ENCODE measurements at regions not wholly inside any gene's neighbourhood (a gene's known extent, or its start where the extent isn't known, plus 50 kb on each side); places are given as distances from the start of the nearest gene placed in this dataset.

GRCh38 chr13:89571676-89572075, 1775.8 kb upstream of the MIR17HG start (continued):
- TF ChIP-seq, protein P1, sequence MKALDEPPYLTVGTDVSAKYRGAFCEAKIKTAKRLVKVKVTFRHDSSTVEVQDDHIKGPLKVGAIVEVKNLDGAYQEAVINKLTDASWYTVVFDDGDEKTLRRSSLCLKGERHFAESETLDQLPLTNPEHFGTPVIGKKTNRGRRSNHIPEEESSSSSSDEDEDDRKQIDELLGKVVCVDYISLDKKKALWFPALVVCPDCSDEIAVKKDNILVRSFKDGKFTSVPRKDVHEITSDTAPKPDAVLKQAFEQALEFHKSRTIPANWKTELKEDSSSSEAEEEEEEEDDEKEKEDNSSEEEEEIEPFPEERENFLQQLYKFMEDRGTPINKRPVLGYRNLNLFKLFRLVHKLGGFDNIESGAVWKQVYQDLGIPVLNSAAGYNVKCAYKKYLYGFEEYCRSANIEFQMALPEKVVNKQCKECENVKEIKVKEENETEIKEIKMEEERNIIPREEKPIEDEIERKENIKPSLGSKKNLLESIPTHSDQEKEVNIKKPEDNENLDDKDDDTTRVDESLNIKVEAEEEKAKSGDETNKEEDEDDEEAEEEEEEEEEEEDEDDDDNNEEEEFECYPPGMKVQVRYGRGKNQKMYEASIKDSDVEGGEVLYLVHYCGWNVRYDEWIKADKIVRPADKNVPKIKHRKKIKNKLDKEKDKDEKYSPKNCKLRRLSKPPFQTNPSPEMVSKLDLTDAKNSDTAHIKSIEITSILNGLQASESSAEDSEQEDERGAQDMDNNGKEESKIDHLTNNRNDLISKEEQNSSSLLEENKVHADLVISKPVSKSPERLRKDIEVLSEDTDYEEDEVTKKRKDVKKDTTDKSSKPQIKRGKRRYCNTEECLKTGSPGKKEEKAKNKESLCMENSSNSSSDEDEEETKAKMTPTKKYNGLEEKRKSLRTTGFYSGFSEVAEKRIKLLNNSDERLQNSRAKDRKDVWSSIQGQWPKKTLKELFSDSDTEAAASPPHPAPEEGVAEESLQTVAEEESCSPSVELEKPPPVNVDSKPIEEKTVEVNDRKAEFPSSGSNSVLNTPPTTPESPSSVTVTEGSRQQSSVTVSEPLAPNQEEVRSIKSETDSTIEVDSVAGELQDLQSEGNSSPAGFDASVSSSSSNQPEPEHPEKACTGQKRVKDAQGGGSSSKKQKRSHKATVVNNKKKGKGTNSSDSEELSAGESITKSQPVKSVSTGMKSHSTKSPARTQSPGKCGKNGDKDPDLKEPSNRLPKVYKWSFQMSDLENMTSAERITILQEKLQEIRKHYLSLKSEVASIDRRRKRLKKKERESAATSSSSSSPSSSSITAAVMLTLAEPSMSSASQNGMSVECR (CRISPR knock-in tag; IDR thresholded peaks at IDR 0.05; ENCODE audit: borderline replicate concordance) = no peak
- no peak for TF ChIP-seq NR1H2 (CRISPR knock-in tag; IDR thresholded peaks at IDR 0.05)
- no peak for TF ChIP-seq CTCF (IDR thresholded peaks at IDR 0.05)
- no peak for TF ChIP-seq ZNF138 (CRISPR knock-in tag; conservative IDR thresholded peaks at IDR 0.05)
- TF ChIP-seq ATF1 (CRISPR knock-in tag; IDR thresholded peaks at IDR 0.05) = no peak
- TF ChIP-seq OVOL2 (CRISPR knock-in tag; IDR thresholded peaks at IDR 0.05; ENCODE audit: borderline replicate concordance) = no peak
- TF ChIP-seq IRF2 (CRISPR knock-in tag; IDR thresholded peaks at IDR 0.05; ENCODE audit: borderline replicate concordance, low read depth) = no peak
- TF ChIP-seq, protein P2, sequence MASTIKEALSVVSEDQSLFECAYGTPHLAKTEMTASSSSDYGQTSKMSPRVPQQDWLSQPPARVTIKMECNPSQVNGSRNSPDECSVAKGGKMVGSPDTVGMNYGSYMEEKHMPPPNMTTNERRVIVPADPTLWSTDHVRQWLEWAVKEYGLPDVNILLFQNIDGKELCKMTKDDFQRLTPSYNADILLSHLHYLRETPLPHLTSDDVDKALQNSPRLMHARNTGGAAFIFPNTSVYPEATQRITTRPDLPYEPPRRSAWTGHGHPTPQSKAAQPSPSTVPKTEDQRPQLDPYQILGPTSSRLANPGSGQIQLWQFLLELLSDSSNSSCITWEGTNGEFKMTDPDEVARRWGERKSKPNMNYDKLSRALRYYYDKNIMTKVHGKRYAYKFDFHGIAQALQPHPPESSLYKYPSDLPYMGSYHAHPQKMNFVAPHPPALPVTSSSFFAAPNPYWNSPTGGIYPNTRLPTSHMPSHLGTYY (CRISPR knock-in tag; IDR thresholded peaks at IDR 0.05) = no peak
- TF ChIP-seq USF2 (CRISPR knock-in tag; IDR thresholded peaks at IDR 0.05) = no peak

DNA sequence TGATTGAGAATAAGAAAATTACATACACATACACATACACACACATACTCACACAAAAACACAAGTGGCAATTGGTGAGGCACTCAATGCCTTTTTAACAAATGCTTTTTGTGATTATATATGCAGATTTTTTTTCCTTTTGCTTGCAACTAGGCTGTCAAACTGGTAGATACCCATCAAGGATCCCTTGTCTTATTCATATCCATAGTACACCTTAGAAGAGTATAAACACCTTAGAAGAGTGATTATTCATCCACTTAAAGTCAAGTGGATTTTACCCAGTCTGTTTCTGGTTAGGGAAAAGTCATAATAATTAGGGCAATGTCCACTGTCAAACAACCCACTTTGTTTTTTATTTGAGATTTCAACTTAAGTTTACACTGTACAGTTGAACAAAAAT, 1773.4 kb upstream of the MIR17HG start:
- Mint-ChIP-seq H3K9me3 (peaks cover 64% of the 10 kb centered on the region), H3K27me3 (ENCODE audit: low read depth) (no peaks in the 10 kb centered on the region), H3K36me3 (peaks cover 37% of the 10 kb centered on the region), H3K27ac (no peak overlapping the region), H3K4me3 (no peak overlapping the region), H3K4me1 (no peaks in the 10 kb centered on the region)
- DNase-seq (ENCODE audit: low spot score) (no peak), ATAC-seq (no peak)
- ChIA-PET CTCF (no interaction called here), POLR2A (no interaction called here)
- TF ChIP-seq HMGA2 (CRISPR knock-in tag; IDR thresholded peaks at IDR 0.05) (no peak), KAT7 (CRISPR knock-in tag; IDR thresholded peaks at IDR 0.05; ENCODE audit: borderline replicate concordance) (no peak), E2F5 (CRISPR knock-in tag; IDR thresholded peaks at IDR 0.05) (no peak)

- POLR2A ChIA-PET = no interaction called here
- TF ChIP-seq ZNF219 (CRISPR knock-in tag; IDR thresholded peaks at IDR 0.05; ENCODE audit: borderline replicate concordance) (no peak), USF1 (CRISPR knock-in tag; IDR thresholded peaks at IDR 0.05) (no peak), STAT6 (CRISPR knock-in tag; conservative IDR thresholded peaks at IDR 0.05; ENCODE audit: low read depth) (no peak), NFATC4 (CRISPR knock-in tag; IDR thresholded peaks at IDR 0.05) (no peak), NFE2L1 (CRISPR knock-in tag; IDR thresholded peaks at IDR 0.05) (no peak), ZNF671 (CRISPR knock-in tag; IDR thresholded peaks at IDR 0.05) (no peak), IRF2 (CRISPR knock-in tag; IDR thresholded peaks at IDR 0.05; ENCODE audit: borderline replicate concordance, low read depth) (no peak)
- TF ChIP-seq, protein P3, sequence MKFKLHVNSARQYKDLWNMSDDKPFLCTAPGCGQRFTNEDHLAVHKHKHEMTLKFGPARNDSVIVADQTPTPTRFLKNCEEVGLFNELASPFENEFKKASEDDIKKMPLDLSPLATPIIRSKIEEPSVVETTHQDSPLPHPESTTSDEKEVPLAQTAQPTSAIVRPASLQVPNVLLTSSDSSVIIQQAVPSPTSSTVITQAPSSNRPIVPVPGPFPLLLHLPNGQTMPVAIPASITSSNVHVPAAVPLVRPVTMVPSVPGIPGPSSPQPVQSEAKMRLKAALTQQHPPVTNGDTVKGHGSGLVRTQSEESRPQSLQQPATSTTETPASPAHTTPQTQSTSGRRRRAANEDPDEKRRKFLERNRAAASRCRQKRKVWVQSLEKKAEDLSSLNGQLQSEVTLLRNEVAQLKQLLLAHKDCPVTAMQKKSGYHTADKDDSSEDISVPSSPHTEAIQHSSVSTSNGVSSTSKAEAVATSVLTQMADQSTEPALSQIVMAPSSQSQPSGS (CRISPR knock-in tag; IDR thresholded peaks at IDR 0.05; ENCODE audit: borderline replicate concordance, low read depth) = no peak
These were observed 1770.2 kb upstream of the MIR17HG start for GRCh38 chr13:89577301-89577700.

More at GRCh38 chr13:89577301-89577700, 1770.2 kb upstream of the MIR17HG start:
- no peak for DNase-seq (ENCODE audit: low spot score)
- H3K4me3 Mint-ChIP-seq = no peak overlapping the region
- ATAC-seq = no peak
- peaks cover 16% of the 10 kb centered on the region for H3K36me3 Mint-ChIP-seq
- H3K27me3 Mint-ChIP-seq (ENCODE audit: low read depth) = no peaks in the 10 kb centered on the region
- H3K27ac Mint-ChIP-seq = no peak overlapping the region
- H3K4me1 Mint-ChIP-seq = no peaks in the 10 kb centered on the region
- CTCF ChIA-PET = interaction anchor here (0.6 kb wide), 2 partner anchors 64 to 119 kb away, joined by 3 read pairs; no protein-coding TSS in a partner anchor
- peaks cover 40% of the 10 kb centered on the region for H3K9me3 Mint-ChIP-seq
